Uterus (tissue), 3 donors: ENCODE measurements at regions not wholly inside any gene's neighbourhood (a gene's known extent, or its start where the extent isn't known, plus 50 kb on each side); places are given as distances from the start of the nearest gene placed in this dataset.

ENCODE experiments used
- DNase-seq, 2 donors: peaks; one replicate each; pipeline ENCODE4 v3.0.0-alpha.2; 2019 to 2020
- H3K27ac ChIP-seq, 2 donors: fragments of 200-600 bp; sonication (generic); 1 replicate in 1 of 2; 2 replicates in 1 of 2; pipeline ENCODE4 v1.5.1; 2016 to 2018
- H3K27me3 ChIP-seq, 2 donors: fragments of 200-600 bp; sonication (generic); one replicate each; pipeline ENCODE4 v1.5.1; 2018 to 2019; ENCODE audit warnings: control low read depth in 1 of 2
- H3K36me3 ChIP-seq, 2 donors: fragments of 200-600 bp; sonication (generic); one replicate each; pipeline ENCODE4 v1.5.1; 2019; ENCODE audit warnings: control low read depth in 1 of 2
- H3K4me1 ChIP-seq, 2 donors: fragments of 200-600 bp; sonication (generic); one replicate each; pipeline ENCODE4 v1.5.1; 2018 to 2019; ENCODE audit warnings: control low read depth in 1 of 2
- H3K4me3 ChIP-seq, 2 donors: fragments of 200-600 bp; sonication (generic); 1 replicate in 1 of 2; 2 replicates in 1 of 2; pipeline ENCODE4 v1.5.1; 2018 to 2019; ENCODE audit warnings: mild to moderate bottlenecking in 1 of 2
- H3K9me3 ChIP-seq, 2 donors: fragments of 200-600 bp; sonication (generic); one replicate each; pipeline ENCODE4 v1.5.1; 2019; ENCODE audit warnings: control low read depth in 1 of 2
- POLR2A ChIP-seq, 2 donors: fragments of 450-650 bp; IDR thresholded peaks; one replicate each; pipeline ENCODE4 v1.6.1; 2016; ENCODE audit warnings: antibody characterized with exemption in 2 of 2, mild to moderate bottlenecking in 1 of 2, moderate library complexity in 1 of 2
- intact Hi-C: fragments of 100-400 bp; cut with DNase I; formaldehyde crosslinking; loops from one replicate; pipeline ENCODE4 v1.15.1; 2023; ENCODE audit warnings: low total_unique reads
- TF ChIP-seq, protein P1 (sequence below), 4 experiments: fragments of 200-600 bp in 2 of 4; fragments of 450-650 bp in 2 of 4; sonication (generic) in 2 of 4; IDR thresholded peaks; one replicate each; pipeline ENCODE4 v1.5.1; 2016 to 2019; ENCODE audit warnings: antibody characterized with exemption in 4 of 4, mild to moderate bottlenecking in 2 of 4, moderate library complexity in 1 of 4
- donor health status: DM: yes; HTN: yes; CAD: no.

DNA sequence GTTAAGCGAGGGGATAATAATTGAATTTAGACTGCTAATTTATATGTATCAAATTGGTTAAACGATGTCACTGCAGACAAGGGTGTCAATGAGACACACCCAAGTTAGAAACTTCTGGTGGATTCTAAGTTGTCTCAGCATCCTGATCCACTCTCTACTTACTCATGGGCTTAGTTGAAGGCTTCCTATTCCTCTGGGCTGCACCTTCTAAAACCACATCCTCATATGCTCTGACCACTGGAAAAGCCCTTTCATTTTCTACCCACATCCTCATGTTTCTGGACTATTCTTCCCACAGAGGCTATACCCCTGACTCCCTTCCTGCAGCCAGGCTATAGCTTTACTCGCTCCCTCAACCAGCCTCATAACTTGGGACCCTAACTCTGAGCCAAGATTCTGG lies 493.8 kb downstream of the VRK1 start:
- DNase-seq: no peak
- intact Hi-C loops: no loop called here
- Histone ChIP-seq H3K36me3 (no peaks in the 10 kb centered on the region), H3K4me1 (no peaks in the 10 kb centered on the region), H3K9me3 (no peaks in the 10 kb centered on the region), H3K27me3 (no peaks in the 10 kb centered on the region), H3K4me3 (no peak overlapping the region), H3K27ac (no peak overlapping the region)
- TF ChIP-seq, protein P1, sequence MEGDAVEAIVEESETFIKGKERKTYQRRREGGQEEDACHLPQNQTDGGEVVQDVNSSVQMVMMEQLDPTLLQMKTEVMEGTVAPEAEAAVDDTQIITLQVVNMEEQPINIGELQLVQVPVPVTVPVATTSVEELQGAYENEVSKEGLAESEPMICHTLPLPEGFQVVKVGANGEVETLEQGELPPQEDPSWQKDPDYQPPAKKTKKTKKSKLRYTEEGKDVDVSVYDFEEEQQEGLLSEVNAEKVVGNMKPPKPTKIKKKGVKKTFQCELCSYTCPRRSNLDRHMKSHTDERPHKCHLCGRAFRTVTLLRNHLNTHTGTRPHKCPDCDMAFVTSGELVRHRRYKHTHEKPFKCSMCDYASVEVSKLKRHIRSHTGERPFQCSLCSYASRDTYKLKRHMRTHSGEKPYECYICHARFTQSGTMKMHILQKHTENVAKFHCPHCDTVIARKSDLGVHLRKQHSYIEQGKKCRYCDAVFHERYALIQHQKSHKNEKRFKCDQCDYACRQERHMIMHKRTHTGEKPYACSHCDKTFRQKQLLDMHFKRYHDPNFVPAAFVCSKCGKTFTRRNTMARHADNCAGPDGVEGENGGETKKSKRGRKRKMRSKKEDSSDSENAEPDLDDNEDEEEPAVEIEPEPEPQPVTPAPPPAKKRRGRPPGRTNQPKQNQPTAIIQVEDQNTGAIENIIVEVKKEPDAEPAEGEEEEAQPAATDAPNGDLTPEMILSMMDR (IDR thresholded peaks at IDR 0.05): no peak
- TF ChIP-seq POLR2A (IDR thresholded peaks at IDR 0.05): no peak

DNA sequence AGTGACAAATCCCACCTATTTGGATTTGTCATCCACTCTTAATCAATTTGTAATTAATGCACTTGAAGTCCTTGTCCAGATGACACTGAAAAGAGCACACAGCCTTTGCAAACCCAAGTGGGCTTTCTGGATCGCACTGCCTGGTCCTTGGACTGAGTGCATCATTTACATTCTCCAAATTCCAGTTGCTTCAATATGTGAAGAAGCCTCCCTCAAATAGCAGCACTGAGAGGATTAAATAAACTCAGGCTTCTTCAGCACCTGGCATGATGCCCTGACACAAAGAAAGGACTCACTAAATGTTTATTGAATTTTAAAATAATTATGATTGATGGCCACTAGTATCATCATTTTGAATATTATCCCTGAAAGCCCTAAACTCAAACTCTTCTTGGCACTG lies 496.5 kb downstream of the VRK1 start:
- H3K4me1 ChIP-seq: no peaks in the 10 kb centered on the region
- no peaks in the 10 kb centered on the region for H3K36me3 ChIP-seq
- intact Hi-C loops: no loop called here
- no peak overlapping the region for H3K27ac ChIP-seq
- TF ChIP-seq, protein P1 (IDR thresholded peaks at IDR 0.05): no peak
- TF ChIP-seq POLR2A (IDR thresholded peaks at IDR 0.05): no peak
- H3K4me3 ChIP-seq: no peak overlapping the region
- H3K27me3 ChIP-seq: no peaks in the 10 kb centered on the region
- H3K9me3 ChIP-seq: no peaks in the 10 kb centered on the region
- no peak for DNase-seq

DNA sequence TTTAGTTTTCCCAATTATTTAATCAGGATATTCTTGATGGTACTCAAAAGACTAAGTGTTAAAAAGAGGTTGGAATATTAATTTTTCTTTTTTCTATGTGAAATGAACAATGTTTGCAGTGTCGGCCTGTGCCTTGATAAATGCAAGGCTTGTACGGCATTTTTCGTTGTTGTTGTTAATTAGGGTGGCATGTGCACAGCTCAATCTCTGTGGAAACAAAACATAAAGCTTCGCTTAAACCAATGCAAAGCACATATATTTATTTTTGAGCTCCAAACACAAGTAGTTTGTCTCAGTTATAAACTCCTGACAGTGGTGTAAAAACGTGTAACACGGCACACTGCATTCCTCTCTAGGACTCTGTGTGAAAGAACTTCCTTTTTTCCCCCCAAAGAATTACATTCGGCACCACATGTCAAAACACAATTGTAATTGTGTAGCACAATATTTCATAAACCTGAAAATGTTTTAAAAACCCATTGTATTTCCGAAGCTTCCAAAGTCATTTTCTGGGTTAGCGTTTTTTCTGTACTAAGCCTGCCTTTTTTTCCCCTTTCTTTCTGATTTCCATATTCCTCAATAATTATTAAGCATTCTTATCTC lies 498.0 kb downstream of the VRK1 start:
- Histone ChIP-seq H3K4me1 (no peaks in the 10 kb centered on the region), H3K27me3 (no peaks in the 10 kb centered on the region), H3K27ac (no peak overlapping the region), H3K4me3 (no peak overlapping the region), H3K36me3 (no peaks in the 10 kb centered on the region), H3K9me3 (no peaks in the 10 kb centered on the region)
- TF ChIP-seq POLR2A (IDR thresholded peaks at IDR 0.05): no peak
- TF ChIP-seq, protein P1 (IDR thresholded peaks at IDR 0.05): no peak
- intact Hi-C loops: no loop called here
- DNase-seq: no peak

DNA sequence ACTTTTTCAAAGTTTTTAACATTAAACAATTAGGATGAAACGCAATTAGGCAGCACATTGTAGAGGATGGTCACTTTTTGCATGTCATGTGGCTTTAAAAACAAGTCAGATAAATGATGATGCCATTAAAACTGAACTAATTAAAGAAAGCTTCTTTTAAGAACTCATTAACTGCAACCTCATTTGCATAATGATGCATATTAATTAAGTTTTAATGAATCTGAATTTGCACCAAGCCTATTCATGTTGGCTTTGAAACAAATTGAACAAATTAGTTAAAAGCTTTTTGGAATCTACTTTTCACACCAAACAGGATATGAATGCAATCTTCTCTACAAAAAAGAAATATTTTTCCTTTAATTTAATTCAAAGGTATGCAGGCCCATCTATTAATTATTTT lies 499.0 kb downstream of the VRK1 start:
- Histone ChIP-seq H3K36me3 (no peaks in the 10 kb centered on the region), H3K4me1 (no peaks in the 10 kb centered on the region), H3K27ac (no peak overlapping the region), H3K4me3 (no peak overlapping the region), H3K27me3 (no peaks in the 10 kb centered on the region), H3K9me3 (no peaks in the 10 kb centered on the region)
- no peak for DNase-seq
- intact Hi-C loops: no loop called here
- TF ChIP-seq, protein P1 (IDR thresholded peaks at IDR 0.05): no peak
- no peak for TF ChIP-seq POLR2A (IDR thresholded peaks at IDR 0.05)

DNA sequence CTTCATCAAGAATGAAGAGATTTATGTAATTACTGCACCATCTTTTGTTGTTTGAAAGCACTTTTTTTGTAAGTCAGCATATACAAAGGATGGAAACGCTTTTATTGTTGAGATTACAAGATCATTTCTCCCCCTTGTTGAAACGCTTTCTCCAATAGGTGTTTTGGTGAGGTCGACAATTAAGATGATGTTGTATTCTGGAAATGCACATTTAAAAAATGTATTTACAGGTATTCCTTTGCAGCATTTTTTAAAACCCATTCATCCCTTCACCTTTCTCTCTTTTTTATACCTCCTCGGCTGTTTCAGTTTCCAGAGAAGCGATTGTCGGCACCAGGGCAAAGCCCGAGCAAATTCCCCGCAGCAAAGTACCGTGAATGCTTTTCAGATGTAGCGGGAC lies 499.9 kb downstream of the VRK1 start:
- Histone ChIP-seq H3K4me3 (no peak overlapping the region), H3K27me3 (no peaks in the 10 kb centered on the region), H3K4me1 (no peaks in the 10 kb centered on the region), H3K36me3 (no peaks in the 10 kb centered on the region), H3K27ac (no peak overlapping the region), H3K9me3 (no peaks in the 10 kb centered on the region)
- no peak for DNase-seq
- TF ChIP-seq, protein P1 (IDR thresholded peaks at IDR 0.05): no peak
- TF ChIP-seq POLR2A (IDR thresholded peaks at IDR 0.05): no peak
- intact Hi-C loops: no loop called here
